GM18907 (cell line): ENCODE measurements at regions not wholly inside any gene's neighbourhood (a gene's known extent, or its start where the extent isn't known, plus 50 kb on each side); places are given as distances from the start of the nearest gene placed in this dataset.

Experiments
- ATAC-seq: cut with Tn5 transposase; IDR thresholded peaks from one replicate; pipeline ENCODE4 v1.9.1; 2021; ENCODE audit warnings: mild to moderate bottlenecking, moderate library complexity; ENCODE audit not compliant: unreplicated experiment

DNA sequence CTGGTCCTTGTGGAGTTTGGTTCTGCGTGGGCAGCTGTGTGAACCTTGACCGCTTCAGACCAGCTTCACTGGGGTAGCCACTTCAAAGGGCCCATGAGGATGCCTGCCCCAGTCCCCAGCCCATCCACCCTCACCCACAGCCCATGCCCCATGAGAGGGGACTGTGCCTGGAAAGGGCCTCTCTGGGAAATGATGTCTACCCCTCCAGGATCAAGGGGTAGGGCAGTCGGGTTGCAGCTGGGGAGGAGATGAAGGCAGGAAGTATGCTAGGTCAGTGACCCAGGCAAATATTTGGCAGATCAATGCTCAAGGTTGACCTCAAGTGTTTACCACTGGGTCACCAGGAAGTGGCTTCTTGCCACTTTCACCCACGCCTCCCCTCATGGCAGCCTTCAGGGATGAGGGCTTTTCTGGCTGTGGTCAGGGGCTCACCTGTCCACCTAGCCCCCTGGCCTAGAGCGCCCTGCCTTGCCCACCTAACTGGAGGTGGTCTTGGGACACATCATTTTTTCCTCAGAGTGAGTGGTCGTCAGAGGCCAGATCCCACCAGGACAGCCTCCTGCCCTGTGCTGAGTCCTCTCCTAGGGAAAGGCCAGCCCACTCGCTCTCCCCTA lies 109.5 kb downstream of the SNX5 start:
- ATAC-seq, result peak; percentile 53

DNA sequence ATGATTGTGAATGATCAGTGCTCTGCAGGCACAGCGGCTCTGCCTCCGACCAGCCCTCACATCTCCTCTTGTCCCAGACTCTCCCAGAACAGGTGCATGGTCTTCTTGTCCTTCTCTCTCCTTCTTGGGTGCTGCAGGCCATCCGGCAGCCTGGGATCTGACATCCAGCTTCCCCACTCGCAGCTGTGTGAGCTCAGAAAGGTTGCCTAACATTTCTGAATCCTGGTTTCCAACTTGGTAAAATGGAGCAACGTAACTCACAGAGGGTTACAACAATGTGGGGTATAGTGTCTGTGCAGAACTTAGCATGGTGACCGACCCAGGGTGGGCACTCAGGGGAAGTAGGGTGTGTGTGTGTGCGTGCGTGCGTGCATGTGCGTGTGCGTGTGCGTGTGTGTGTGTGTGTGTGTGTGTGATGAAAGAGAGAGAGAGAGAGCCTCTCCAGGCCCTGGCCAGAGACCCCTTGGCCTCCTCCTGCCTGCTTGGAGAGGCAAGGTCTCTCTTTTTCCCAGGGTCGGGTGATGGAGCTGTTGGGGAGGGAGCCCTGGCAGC lies 110.1 kb downstream of the SNX5 start:
- ATAC-seq, result no peak

DNA sequence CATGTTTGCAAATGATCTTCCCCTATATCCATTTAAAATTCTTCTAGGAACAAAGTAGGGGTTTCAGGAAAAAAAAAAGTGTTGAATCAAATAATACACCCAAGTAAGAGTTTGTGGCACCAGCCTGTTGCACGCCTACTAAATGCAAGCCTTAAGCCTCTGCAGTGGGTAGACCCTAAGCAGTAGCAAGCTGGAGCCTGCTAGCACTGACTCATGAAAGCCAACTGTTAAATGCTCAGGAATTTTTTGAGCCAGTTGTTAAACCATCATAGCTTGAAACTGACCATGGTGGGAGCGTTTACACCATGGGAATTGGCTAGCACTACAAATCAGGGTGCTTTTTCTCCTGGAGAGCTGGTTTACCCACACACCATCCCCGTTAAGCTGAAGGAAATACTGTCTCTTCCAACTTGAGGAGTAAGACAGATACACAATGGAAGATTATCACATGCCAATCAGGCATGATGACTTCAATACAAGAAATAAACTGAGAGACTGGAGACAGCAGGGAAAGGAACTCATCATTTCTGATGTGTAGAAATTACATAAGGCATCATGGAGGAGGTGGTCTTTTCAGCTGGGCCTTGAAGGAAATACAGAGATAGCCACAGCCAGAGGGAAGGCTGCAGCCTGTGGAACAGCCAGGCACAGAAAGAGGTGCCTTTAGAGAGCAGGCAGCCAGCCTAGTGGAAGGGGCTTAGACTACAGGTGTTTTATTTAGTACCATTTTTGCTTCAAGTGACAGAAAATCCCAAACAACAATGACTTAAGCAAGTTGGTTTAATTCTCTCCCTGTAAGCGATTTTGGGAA lies 110.8 kb downstream of the SNX5 start:
- ATAC-seq, result no peak

DNA sequence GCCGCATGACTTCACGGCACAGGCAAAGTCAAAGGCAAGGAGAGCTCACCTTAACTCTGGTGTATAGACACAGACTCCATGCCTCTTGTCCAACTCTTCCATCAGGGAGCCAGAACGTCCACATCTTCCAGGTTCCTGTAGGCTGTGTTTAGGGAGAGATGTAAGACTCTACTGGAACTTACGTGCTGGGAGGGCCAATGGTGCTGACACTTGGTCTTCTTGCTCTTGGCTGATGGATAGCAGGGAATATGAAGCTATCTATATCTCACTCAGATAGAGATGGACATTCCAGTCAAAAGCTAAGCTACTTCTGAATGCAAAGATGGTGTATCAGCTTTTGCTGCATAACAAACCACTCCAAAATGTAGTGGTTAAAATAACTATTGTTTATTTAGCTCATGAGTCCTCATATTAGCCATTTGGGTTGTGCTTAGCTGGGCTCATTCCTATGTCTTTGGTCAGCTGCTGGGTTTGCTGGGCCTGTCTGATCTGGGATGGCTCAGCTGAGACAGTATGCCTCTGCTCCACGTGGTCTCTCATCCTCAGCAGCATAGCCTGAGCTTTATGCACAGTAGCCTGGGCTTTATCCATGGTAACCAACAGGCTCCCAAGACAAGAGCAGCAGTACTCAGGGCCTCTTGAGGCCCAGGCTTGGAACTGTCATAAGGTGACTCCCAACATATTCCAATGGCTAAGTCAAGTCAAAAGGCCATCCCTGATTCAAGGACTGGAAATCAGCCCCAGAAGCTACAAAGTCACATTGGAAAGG lies 111.6 kb downstream of the SNX5 start:
- ATAC-seq, result no peak

DNA sequence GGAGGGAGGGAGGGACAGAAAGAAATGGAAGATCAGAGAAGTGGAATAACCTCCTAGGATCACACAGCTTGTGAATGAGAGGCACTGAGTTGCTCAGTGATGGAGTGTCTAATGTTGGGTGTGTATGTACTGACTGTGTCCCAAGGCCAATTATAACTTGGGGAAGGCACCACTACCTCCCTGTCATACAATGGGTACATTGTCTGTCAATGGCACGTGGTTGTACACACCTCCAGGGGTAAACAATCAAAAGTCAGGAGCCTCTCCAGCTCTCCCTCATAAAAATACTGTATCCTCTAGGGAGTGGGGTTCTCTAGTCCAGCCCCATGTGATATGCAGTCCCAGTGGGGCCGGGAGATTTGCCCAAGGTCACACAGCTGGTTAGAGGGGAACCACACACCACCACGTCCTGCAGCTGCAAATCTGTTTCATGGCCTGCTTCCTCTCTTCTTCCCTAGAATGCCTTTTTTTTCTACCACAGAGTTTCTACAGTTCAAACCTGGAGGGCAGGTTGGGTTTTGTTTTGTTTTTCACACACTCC lies 112.5 kb downstream of the SNX5 start:
- peak; percentile 88 for ATAC-seq

DNA sequence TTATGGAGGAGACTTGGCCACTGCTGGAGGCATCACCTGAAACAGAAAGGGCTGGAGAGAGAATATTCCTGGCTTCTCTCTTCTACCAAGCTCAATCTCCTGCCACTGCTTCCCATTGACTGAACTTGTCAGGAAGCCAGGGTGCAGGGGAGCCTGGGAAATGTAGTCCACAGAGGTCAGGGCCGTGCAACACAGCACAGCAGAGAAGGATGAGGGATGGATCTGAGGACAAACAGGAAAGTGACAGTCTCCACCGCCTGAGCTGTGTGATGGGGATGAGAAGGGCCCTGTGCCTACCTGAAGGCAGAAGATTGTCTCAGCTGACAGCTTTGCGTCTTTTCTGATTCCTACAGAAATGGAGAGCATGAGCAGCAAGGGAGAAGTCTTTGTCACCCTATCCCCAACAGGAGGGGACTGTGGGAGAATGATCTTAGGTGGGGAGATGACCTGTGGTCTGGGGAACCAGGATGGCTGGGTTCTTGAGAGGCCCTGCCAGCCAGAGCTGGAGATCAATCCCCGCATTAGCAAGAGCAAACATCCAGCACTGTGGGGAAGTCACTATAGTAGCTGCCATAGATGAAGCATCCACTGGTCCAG lies 114.2 kb downstream of the SNX5 start:
- ATAC-seq, result no peak

DNA sequence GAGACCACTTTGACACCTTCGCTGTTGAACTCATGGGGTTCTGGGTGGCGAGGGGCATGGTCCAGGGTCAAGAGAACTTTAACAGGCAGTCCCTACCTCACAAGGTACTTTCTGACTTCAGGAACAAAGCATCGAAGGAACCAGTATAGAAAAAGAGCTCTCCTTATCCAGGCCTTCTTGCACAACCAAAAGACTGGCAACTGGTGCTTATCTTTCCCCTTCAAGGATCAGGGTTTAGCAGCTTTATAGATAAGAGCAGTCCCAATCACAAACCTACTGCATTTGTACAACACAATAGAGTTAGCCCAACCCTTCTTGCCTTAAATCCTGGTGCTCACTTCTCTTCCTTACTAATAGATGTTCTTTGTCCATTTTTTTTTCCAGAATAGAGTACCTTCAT lies 116.3 kb downstream of the SNX5 start:
- ATAC-seq, result no peak

DNA sequence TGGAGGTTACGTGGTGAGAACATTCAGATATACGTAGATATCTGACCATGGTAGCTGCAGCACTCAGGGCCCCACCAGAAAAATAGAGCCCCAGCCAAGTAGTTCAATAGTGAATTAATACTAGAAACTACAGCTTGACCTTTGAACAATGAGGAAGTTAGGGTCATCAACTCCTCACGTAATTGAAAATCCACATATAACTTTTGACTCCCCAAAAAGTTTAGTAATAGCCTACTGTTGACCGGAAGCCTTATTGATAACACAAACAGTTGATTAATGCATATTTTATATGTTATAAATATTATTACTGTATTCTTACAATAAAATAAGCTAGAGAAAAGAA lies 117.9 kb downstream of the SNX5 start:
- no peak for ATAC-seq

DNA sequence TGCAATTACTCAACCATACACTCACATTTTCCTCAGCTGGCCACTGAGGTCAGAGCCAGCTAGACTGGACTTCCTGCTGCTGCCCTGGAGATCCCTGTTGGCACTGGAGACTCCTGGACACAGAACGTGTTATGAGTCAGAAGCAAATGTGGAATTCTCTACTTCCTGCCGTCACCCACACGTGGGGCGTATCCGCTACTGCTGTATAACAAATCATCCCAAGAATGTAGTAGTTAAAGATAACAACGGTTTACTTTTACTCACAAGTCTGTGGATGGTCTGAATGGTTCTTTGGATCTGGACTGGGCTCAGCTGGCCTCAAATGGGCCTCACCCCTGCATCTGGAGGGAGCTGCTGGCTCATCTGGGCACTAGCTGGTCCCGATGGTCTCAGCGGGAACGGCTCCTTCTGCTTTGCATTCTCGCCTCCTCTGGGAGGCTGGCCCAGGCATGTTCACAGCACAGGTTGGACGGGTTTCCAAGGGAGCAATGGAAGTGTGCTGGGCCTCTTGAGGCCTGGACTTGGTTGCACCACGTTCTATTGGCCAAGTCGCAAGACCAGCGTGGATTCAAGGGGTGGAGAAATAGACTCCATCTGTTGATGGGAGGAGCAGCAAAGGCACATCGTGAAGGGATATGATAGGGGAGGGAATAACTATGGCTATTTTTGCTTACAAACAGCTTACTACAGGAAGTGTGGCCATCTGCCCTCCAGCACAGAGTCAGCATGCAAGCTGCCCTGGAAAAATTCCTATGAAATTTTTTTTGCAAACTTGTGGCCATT lies 118.5 kb downstream of the SNX5 start:
- no peak for ATAC-seq

DNA sequence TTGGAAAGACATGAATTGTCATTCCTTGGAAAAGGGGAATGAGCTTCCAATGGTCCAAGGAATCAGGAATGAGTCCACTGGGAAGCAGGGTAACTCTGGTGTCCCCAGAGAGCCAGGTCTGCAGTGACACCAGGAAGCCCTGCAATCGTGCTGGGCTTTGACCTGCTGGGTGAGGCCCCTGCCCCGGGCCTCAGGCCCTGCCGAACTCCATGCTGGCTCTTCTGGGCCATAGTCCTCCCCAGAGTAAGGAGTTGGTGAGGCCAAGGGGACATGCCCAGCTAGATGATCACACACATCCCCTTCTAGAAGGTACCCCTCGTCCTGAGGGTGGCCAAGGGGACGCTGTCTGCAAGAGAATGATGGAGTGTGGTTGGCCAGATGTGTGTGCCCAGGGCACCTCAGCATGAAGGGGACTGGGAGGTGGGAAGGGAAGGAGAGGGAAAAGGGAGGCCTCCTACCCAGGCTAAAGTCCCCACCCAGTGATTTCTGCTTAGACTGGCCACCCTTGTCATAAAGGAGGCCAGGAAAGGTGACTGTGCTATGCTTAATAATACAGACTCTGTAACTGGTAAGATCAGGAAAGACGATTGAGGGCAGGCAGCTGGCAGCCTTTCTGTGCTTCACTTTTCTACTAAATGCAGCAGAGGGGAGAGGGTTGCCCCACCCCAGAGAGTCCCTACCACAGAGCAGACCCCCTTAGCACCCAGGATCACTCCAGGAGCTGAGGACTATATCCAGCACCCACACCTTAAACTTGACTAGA lies 119.3 kb downstream of the SNX5 start:
- no peak for ATAC-seq

DNA sequence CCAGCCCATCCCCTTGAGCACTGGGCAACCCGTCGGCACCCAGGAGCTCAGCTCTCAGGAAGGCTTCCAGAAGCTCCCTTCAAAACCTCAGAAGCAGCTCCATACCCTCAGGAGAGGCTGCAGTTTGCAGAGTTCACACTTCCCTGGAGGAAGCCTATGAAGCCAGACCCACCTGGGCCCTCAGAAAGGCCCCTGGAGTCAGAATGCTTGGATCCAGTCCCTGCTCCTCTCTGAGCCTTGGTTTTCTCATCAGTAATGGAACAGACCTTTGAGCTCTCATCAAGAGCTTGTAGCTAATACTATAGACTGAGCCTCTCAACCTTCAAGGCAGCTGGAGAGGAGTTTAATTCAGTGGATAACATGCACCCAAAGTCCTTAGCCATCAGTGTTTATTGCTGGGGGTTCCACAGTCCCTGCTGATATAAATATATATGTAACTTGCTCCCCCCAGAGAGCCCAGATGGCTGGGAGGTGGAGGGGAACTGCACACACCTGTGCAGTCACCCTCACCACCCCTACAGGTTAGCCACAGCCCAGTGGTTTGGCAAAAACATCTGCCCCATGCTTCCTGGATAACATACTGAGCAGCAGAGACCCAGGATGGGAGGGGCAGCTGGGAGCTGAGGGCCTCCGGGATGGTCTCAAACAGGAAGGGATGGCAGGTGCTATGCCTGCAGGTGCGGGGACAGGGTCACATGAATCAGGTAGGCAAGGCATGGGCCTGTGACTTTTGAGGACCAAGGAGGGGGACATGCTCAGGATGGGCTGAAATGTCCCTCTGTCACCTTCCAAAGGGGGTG lies 120.1 kb downstream of the SNX5 start:
- peak; percentile 45 for ATAC-seq

DNA sequence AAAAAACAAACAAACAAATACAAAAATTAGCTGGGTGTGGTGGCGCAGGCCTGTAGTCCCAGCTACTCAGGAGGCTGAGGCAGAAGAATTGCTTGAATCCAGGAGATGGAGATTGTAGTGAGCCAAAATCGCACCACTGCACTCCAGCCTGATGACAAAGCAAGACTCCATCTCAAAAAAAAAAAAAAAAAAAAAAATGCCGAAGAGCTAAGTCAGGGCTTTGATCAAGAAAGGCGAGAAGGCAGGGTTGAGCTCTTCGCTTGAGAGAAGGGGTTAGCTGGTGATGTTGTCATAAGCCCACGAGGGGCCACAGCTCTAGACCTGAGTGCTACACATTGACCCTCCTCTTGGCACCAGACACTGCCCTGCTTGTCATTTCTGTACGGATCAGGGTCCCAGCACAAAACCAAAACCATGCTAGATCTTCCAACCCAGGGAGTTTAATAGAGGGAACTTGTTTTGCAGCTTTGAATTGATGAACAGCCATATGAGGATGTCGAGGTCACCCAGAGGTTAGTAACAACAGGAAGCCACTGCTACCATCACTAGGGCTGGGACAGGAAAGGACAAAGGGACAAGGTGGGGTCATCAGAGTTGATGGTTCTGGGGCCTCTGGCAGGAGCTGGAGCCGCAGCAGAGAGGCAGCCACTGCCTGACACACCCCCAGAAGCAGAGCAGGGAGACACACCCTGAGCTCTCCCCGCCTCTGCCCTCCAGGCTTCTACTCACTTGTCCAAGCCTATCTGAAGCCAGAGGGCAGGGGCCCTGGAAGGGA lies 122.7 kb downstream of the SNX5 start:
- ATAC-seq, result no peak

DNA sequence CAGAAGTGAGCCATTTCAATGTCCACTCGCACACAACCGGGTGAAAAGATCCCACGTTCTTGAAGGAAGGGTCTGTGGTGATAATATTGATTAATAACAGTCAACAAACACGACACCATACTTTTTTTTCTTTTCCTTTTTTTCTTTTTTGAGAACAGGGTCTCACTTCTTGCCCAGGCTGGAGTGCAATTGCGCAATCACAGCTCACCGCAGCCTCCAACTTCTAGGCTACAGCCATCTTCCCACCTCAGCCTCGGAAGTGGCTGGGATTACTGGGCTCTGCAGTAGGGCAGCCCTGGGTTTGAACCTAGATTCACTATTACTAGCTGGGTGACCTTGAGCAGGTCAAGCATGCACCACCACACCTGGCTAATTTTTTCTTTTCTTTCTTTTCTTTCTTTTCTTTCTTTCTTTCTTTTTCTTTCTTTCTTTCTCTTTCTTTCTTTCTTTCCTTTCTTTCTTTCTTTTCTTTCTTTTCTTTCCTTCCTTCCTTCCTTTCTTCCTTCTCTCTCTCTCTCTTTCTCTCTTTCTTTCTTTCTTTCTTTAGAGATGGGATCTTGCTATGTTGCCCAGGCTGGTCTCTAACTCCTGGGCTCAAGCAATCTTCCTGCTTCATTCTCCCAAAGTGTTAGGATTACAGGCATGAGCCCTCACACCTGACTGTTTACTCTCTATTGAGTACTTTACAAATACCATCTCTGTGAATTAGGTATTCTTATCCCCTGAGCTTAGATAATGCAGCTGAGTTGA lies 123.9 kb downstream of the SNX5 start:
- no peak for ATAC-seq

DNA sequence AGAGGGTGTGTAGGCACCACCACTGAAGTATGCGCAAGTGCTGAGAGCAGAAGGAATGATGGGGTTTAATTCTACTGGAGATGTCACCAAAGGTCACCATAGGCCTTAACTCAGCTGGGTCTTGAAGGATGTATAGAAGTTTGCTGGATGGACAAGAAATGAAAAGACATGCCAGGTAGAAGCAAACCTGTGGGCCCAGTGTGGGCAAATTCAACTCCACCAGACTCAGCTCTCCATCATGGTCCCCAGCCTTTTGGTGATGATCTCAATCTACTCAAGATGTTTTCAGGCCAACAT lies 124.5 kb downstream of the SNX5 start:
- no peak for ATAC-seq

DNA sequence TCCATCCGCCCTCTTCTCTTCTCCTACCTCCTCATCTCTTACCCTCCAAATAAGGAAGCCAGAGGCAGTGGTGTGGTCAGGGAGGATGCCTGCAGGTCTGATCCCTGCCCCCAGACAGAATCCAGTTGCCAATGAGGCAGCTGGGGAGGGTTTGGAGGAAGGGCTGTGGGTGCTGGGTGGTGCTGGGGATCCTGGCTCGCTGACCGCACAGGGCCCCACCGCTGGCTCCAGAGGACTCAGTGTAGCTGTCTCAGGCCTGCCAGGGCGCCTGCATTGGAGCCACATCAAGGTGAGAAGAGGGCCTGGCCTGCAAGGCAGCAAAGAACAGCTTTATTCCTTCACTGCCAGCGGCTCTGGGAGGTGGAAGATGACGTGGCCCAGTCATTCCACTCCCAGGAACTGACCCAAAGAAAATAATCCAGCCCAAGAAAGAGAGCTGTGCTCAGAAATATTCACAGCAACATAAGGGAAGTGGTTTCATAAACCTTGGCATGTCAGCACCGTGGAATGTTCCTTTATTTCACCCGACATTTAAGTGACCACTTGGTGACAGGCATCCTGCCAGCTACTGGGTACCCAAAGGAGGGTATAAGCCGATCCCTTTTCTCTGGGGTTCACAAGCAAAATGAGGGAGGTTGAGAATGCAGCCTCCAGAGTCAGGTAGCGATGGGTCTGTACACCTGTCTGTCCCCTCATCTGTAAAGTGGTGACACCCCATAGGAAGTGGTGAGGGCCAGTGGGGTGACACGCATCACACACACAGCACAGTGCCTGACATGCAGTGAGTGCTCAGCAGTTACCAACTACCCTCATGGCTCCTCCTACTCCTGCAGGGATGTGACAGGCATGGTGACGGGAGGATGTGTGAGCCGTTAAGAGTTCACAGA lies 125.1 kb downstream of the SNX5 start:
- ATAC-seq, result peak; percentile 61

DNA sequence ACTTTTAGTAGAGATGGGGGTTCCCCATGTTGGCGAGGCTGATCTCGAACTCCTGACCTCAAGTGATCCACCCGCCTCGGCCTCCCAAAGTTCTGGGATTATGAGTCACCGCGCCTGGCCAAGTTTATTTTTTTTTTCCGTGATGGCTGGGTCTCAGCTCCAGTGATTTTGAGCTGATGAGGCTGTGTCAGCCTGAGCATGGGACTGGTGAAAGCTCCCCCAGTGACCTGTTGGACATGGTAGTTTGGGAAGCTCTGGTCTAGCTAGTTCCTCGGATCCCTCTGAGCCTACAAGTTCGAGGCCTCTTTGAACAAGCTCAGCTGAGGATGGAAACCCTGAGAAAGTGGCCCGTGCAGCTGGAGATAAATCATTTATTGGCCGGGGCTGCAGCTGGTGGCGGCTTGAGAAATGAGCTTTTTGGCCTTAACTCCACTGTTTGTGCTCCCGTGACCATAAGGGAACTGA lies 126.8 kb downstream of the SNX5 start:
- ATAC-seq, result no peak
